HEK293T (cell line): ENCODE measurements at regions not wholly inside any gene's neighbourhood (a gene's known extent, or its start where the extent isn't known, plus 50 kb on each side); places are given as distances from the start of the nearest gene placed in this dataset.

Experiments used
- ELF4 ChIP-seq: fragments of 450-650 bp; IDR thresholded peaks from 2 replicates; pipeline ENCODE4 v1.6.1; 2017; ENCODE audit warnings: antibody characterized with exemption
- FOXM1 ChIP-seq: fragments of 450-650 bp; IDR thresholded peaks from 2 replicates; pipeline ENCODE4 v1.6.1; 2017; ENCODE audit warnings: mild to moderate bottlenecking, borderline replicate concordance

DNA sequence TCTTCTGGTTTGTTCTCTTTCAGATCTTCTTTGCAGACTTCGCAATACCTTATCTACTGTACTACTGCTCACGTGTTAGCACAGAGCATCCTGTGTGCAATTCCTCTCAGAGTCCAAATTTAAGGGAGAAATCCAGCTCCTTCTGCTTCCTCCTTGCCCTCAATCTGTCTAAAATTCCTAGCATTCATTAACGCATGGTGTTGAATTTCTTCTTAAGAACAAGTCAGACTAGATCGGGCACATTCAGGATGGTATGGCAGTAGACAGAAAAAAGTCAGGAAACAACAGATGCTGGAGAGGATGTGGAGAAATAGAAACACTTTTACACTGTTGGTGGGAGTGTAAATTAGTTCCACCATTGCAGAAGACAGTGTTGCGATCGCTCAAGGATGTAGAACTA lies 206.1 kb upstream of the CDH7 start:
- TF ChIP-seq FOXM1 (no peak), ELF4 (no peak)
